ENCODE measurements at regions not wholly inside any gene's neighbourhood (a gene's known extent, or its start where the extent isn't known, plus 50 kb on each side); places are given as distances from the start of the nearest gene placed in this dataset.

DNA sequence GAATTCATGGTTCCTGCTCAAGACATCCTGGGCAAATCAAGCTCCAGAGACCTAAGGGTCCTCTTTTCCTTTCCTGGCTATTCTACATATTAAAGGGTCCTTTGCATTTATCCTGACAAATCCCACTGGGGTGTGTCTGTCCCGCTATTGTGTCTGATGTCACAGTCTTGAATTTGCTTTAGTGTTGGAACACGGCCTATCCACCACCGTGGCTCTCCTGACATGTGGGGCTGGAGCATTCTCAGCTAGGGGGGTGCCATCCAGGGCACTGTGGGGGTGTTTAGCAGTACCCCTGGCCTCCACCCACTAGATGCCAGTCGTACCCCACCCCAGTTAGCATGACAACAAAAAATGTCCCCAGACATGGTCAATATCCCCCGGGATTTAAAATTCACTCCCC lies 92.9 kb downstream of the IRF8 start:
- TF ChIP-seq, protein P1, sequence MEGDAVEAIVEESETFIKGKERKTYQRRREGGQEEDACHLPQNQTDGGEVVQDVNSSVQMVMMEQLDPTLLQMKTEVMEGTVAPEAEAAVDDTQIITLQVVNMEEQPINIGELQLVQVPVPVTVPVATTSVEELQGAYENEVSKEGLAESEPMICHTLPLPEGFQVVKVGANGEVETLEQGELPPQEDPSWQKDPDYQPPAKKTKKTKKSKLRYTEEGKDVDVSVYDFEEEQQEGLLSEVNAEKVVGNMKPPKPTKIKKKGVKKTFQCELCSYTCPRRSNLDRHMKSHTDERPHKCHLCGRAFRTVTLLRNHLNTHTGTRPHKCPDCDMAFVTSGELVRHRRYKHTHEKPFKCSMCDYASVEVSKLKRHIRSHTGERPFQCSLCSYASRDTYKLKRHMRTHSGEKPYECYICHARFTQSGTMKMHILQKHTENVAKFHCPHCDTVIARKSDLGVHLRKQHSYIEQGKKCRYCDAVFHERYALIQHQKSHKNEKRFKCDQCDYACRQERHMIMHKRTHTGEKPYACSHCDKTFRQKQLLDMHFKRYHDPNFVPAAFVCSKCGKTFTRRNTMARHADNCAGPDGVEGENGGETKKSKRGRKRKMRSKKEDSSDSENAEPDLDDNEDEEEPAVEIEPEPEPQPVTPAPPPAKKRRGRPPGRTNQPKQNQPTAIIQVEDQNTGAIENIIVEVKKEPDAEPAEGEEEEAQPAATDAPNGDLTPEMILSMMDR (conservative IDR thresholded peaks at IDR 0.05; ENCODE audit: low read depth, low read length), result no peak
- TF ChIP-seq EZH2 (IDR thresholded peaks at IDR 0.05; ENCODE audit: low read length, unreplicated experiment), result no peak

All from PC-3 (cell line).